ENCODE measurements at regions not wholly inside any gene's neighbourhood (a gene's known extent, or its start where the extent isn't known, plus 50 kb on each side); places are given as distances from the start of the nearest gene placed in this dataset.

DNA sequence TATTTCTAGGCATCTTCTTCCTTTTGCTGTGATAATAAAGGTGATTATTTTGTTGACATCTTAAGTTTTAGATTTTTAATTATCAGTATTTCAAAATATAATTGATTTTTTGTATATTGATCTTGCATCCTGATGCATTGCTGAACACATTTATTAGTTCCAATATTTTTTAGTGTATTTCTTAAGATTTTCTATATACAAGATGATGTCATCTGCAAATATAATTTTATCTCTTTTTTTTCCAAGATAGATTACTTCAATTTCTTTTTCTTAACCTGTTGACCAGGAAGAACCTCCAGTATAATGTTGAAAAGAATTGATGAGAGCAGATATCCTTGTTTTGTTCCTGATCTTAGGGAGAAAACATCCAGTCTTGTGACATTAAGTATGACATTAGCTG is 54.8 kb upstream of the LRRN2 start:
- Histone ChIP-seq H2BK12ac (ENCODE audit: low read depth, low read length) (no peak overlapping the region), H4K8ac (ENCODE audit: extremely low read depth, insufficient read depth, low read length) (no peak overlapping the region), H4K5ac (ENCODE audit: insufficient read length, low read depth, low read length) (no peak overlapping the region), H2BK15ac (ENCODE audit: low read length) (no peak overlapping the region), H3K36me3 (ENCODE audit: control insufficient read depth in 2 of 4, insufficient read depth in 4 of 4, low read length in 3 of 4) (no peaks in the 10 kb centered on the region), H3K14ac (ENCODE audit: insufficient read length) (no peak overlapping the region), H3K27me3 (replicated peaks in 1 of 4; ENCODE audit: control insufficient read depth in 3 of 4, extremely low read depth in 1 of 4, insufficient read depth in 3 of 4, low read length in 3 of 4) (no peaks in the 10 kb centered on the region; a peak in 1 of 7 replicates), H3K27ac (ENCODE audit: low read depth, low read length) (no peak overlapping the region), H3K4me1 (replicated peaks in 1 of 4; ENCODE audit: control insufficient read depth in 3 of 4, insufficient read depth in 4 of 4, low read length in 3 of 4) (no peaks in the 10 kb centered on the region; a peak in 1 of 7 replicates), H2BK20ac (ENCODE audit: low read length) (no peak overlapping the region), H3K18ac (ENCODE audit: extremely low read depth, low read length) (no peak overlapping the region), H3K9ac (replicated peaks in 1 of 4; ENCODE audit: extremely low read depth in 1 of 4, low read depth in 3 of 4, low read length in 3 of 4) (no peak overlapping the region), H3K4me2 (ENCODE audit: insufficient read depth in 1 of 2, low read depth in 2 of 2, low read length in 2 of 2) (no peak overlapping the region), H3K9me3 (ENCODE audit: insufficient read depth in 2 of 2, low read depth in 1 of 2, low read length in 1 of 2) (0 out of 4 replicates have a peak, but pooled peaks cover 0 to 2% of the 10 kb centered on the region in 2 experiments), H3K56ac (replicated peaks; ENCODE audit: insufficient read length, low read depth, low read length) (no peak overlapping the region), H3K4me3 (ENCODE audit: extremely low read depth in 1 of 4, insufficient read depth in 2 of 4, low read depth in 3 of 4, low read length in 4 of 4) (no peak overlapping the region), H3K79me1 (ENCODE audit: low read depth, low read length) (no peaks in the 10 kb centered on the region), H2BK5ac (ENCODE audit: low read depth, low read length) (no peak overlapping the region), H2AFZ (ENCODE audit: low read length) (no peak overlapping the region), H3K79me2 (ENCODE audit: control insufficient read depth in 1 of 2, insufficient read depth in 2 of 2, low read length in 2 of 2) (no peaks in the 10 kb centered on the region), H3K4ac (replicated peaks; ENCODE audit: insufficient read length, low read depth, low read length) (no peak overlapping the region), H3K23ac (ENCODE audit: insufficient read length) (no peak overlapping the region), H2AK5ac (ENCODE audit: low read depth, low read length) (no peak overlapping the region), H4K20me1 (replicated peaks in 1 of 2; ENCODE audit: control insufficient read depth in 1 of 2, insufficient read depth in 2 of 2, low read length in 2 of 2) (no peaks in the 10 kb centered on the region), H2BK120ac (replicated peaks; ENCODE audit: low read depth, low read length) (no peak overlapping the region), H4K91ac (replicated peaks; ENCODE audit: insufficient read length, low read length) (no peak overlapping the region), H3K23me2 (ENCODE audit: low read depth, low read length) (no peaks in the 10 kb centered on the region)
- ChIA-PET POLR2A (ENCODE audit: partially characterized antibody) (no interaction called here), CTCF (ENCODE audit: partially characterized antibody) (interaction anchor here (1.2 to 1.5 kb wide), 2 partner anchors 10 to 67 kb away, joined by 3 read pairs; no protein-coding TSS in a partner anchor)
- FAIRE-seq, result no peak
- DNase-seq (ENCODE audit: low read depth in 1 of 2, low spot score in 2 of 2), result no peak
- TF ChIP-seq SRF (IDR thresholded peaks at IDR 0.05; ENCODE audit: low read depth, low read length), result no peak
- TF ChIP-seq, protein P1, sequence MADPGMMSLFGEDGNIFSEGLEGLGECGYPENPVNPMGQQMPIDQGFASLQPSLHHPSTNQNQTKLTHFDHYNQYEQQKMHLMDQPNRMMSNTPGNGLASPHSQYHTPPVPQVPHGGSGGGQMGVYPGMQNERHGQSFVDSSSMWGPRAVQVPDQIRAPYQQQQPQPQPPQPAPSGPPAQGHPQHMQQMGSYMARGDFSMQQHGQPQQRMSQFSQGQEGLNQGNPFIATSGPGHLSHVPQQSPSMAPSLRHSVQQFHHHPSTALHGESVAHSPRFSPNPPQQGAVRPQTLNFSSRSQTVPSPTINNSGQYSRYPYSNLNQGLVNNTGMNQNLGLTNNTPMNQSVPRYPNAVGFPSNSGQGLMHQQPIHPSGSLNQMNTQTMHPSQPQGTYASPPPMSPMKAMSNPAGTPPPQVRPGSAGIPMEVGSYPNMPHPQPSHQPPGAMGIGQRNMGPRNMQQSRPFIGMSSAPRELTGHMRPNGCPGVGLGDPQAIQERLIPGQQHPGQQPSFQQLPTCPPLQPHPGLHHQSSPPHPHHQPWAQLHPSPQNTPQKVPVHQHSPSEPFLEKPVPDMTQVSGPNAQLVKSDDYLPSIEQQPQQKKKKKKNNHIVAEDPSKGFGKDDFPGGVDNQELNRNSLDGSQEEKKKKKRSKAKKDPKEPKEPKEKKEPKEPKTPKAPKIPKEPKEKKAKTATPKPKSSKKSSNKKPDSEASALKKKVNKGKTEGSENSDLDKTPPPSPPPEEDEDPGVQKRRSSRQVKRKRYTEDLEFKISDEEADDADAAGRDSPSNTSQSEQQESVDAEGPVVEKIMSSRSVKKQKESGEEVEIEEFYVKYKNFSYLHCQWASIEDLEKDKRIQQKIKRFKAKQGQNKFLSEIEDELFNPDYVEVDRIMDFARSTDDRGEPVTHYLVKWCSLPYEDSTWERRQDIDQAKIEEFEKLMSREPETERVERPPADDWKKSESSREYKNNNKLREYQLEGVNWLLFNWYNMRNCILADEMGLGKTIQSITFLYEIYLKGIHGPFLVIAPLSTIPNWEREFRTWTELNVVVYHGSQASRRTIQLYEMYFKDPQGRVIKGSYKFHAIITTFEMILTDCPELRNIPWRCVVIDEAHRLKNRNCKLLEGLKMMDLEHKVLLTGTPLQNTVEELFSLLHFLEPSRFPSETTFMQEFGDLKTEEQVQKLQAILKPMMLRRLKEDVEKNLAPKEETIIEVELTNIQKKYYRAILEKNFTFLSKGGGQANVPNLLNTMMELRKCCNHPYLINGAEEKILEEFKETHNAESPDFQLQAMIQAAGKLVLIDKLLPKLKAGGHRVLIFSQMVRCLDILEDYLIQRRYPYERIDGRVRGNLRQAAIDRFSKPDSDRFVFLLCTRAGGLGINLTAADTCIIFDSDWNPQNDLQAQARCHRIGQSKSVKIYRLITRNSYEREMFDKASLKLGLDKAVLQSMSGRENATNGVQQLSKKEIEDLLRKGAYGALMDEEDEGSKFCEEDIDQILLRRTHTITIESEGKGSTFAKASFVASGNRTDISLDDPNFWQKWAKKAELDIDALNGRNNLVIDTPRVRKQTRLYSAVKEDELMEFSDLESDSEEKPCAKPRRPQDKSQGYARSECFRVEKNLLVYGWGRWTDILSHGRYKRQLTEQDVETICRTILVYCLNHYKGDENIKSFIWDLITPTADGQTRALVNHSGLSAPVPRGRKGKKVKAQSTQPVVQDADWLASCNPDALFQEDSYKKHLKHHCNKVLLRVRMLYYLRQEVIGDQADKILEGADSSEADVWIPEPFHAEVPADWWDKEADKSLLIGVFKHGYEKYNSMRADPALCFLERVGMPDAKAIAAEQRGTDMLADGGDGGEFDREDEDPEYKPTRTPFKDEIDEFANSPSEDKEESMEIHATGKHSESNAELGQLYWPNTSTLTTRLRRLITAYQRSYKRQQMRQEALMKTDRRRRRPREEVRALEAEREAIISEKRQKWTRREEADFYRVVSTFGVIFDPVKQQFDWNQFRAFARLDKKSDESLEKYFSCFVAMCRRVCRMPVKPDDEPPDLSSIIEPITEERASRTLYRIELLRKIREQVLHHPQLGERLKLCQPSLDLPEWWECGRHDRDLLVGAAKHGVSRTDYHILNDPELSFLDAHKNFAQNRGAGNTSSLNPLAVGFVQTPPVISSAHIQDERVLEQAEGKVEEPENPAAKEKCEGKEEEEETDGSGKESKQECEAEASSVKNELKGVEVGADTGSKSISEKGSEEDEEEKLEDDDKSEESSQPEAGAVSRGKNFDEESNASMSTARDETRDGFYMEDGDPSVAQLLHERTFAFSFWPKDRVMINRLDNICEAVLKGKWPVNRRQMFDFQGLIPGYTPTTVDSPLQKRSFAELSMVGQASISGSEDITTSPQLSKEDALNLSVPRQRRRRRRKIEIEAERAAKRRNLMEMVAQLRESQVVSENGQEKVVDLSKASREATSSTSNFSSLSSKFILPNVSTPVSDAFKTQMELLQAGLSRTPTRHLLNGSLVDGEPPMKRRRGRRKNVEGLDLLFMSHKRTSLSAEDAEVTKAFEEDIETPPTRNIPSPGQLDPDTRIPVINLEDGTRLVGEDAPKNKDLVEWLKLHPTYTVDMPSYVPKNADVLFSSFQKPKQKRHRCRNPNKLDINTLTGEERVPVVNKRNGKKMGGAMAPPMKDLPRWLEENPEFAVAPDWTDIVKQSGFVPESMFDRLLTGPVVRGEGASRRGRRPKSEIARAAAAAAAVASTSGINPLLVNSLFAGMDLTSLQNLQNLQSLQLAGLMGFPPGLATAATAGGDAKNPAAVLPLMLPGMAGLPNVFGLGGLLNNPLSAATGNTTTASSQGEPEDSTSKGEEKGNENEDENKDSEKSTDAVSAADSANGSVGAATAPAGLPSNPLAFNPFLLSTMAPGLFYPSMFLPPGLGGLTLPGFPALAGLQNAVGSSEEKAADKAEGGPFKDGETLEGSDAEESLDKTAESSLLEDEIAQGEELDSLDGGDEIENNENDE (IDR thresholded peaks at IDR 0.05; ENCODE audit: insufficient replicate concordance, low read length), result no peak
